Retinal pigment epithelial cell (primary cell): ENCODE measurements at regions not wholly inside any gene's neighbourhood (a gene's known extent, or its start where the extent isn't known, plus 50 kb on each side); places are given as distances from the start of the nearest gene placed in this dataset.

Experiments
- DNase-seq: peaks from one replicate; pipeline ENCODE4 v3.0.0-alpha.2; 2010; ENCODE audit warnings: low read depth
- H3K4me3 ChIP-seq: 2 replicates; pipeline ENCODE4 v1.5.1; 2011; ENCODE audit warnings: mild to moderate bottlenecking, low read length, control low read depth, moderate library complexity
- CTCF ChIP-seq: conservative IDR thresholded peaks from 2 replicates; pipeline ENCODE4 v1.5.1; 2011; ENCODE audit warnings: low read depth, low read length, control low read depth, inconsistent platforms

GRCh38 chr22:48263431-48263765 is 1500.9 kb downstream of the TBC1D22A start:
- TF ChIP-seq CTCF = no peak
- no peak for DNase-seq
- H3K4me3 ChIP-seq = no peak overlapping the region

GRCh38 chr22:48262596-48263430 is 1500.4 kb downstream of the TBC1D22A start:
- DNase-seq = no peak
- no peak overlapping the region for H3K4me3 ChIP-seq
- TF ChIP-seq CTCF = no peak

- no peak for DNase-seq
- TF ChIP-seq CTCF = no peak
- no peak overlapping the region for H3K4me3 ChIP-seq
Measured at GRCh38 chr22:48261706-48262105, 1499.3 kb downstream of the TBC1D22A start.

- no peak for DNase-seq
- TF ChIP-seq CTCF = no peak
Measured at GRCh38 chr22:48261048-48261621, 1498.7 kb downstream of the TBC1D22A start.

GRCh38 chr22:48259991-48260670 is 1497.7 kb downstream of the TBC1D22A start:
- H3K4me3 ChIP-seq = no peak overlapping the region
- TF ChIP-seq CTCF = no peak
- no peak for DNase-seq

More at GRCh38 chr22:48261048-48261621, 1498.7 kb downstream of the TBC1D22A start:
- H3K4me3 ChIP-seq = no peak overlapping the region

- H3K4me3 ChIP-seq = no peak overlapping the region
- no peak for TF ChIP-seq CTCF
- no peak for DNase-seq
Measured at GRCh38 chr22:48258811-48259210, 1496.4 kb downstream of the TBC1D22A start.
